ENCODE measurements at regions not wholly inside any gene's neighbourhood (a gene's known extent, or its start where the extent isn't known, plus 50 kb on each side); places are given as distances from the start of the nearest gene placed in this dataset.

DNA sequence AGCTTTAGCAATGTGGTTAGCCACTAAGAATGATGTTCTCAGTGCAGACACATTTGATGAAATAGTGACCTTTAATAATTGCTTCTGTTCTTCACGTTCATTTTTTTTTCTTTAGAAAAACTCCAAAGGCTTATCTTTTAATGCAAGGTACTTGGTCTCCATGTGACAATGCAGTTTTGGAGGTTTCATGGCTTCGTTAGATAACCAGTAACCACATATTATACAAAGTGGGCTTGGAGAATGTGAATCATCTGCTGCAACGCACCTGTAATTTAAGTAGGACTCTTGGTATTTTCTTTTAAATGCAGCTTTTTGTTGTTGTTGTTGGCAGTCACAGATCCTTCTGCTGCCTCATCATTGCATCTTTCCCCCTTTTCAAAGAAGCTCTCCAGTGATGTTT lies 1606.3 kb downstream of the SUCLG1 start:
- Histone ChIP-seq H3K4me2 (ENCODE audit: extremely low read depth, insufficient read depth, low read length) (no peak overlapping the region), H2AFZ (ENCODE audit: low read length) (no peak overlapping the region), H3K9me3 (ENCODE audit: control insufficient read depth, insufficient read depth, low read depth, low read length) (no peaks in the 10 kb centered on the region), H3K79me2 (ENCODE audit: control insufficient read depth, insufficient read depth, low read length) (no peaks in the 10 kb centered on the region), H3K4me1 (ENCODE audit: control insufficient read depth, extremely low read depth, insufficient read depth, low read length) (no peaks in the 10 kb centered on the region), H4K20me1 (ENCODE audit: control insufficient read depth, extremely low read depth, insufficient read depth, low read length) (no peaks in the 10 kb centered on the region), H3K36me3 (ENCODE audit: control insufficient read depth, insufficient read depth, low read length) (no peaks in the 10 kb centered on the region), H3K27me3 (ENCODE audit: control insufficient read depth, insufficient read depth, low read length) (no peaks in the 10 kb centered on the region), H3K4me3 (replicated peaks in 1 of 4; ENCODE audit: control extremely low read depth in 1 of 4, insufficient read depth in 1 of 4, low read depth in 3 of 4, low read length in 4 of 4) (no peak overlapping the region), H3K27ac (ENCODE audit: insufficient read depth, low read length) (no peak overlapping the region), H3K9ac (ENCODE audit: insufficient read depth, low read length) (no peak overlapping the region)
- TF ChIP-seq, protein P1, sequence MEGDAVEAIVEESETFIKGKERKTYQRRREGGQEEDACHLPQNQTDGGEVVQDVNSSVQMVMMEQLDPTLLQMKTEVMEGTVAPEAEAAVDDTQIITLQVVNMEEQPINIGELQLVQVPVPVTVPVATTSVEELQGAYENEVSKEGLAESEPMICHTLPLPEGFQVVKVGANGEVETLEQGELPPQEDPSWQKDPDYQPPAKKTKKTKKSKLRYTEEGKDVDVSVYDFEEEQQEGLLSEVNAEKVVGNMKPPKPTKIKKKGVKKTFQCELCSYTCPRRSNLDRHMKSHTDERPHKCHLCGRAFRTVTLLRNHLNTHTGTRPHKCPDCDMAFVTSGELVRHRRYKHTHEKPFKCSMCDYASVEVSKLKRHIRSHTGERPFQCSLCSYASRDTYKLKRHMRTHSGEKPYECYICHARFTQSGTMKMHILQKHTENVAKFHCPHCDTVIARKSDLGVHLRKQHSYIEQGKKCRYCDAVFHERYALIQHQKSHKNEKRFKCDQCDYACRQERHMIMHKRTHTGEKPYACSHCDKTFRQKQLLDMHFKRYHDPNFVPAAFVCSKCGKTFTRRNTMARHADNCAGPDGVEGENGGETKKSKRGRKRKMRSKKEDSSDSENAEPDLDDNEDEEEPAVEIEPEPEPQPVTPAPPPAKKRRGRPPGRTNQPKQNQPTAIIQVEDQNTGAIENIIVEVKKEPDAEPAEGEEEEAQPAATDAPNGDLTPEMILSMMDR (conservative IDR thresholded peaks at IDR 0.05 in 1 of 2, IDR thresholded peaks at IDR 0.05 in 1 of 2; ENCODE audit: low read depth in 1 of 2, low read length in 2 of 2) = no peak
- DNase-seq (ENCODE audit: low read depth in 2 of 2) = peak in 1 of 2 donors; percentile 4

DNA sequence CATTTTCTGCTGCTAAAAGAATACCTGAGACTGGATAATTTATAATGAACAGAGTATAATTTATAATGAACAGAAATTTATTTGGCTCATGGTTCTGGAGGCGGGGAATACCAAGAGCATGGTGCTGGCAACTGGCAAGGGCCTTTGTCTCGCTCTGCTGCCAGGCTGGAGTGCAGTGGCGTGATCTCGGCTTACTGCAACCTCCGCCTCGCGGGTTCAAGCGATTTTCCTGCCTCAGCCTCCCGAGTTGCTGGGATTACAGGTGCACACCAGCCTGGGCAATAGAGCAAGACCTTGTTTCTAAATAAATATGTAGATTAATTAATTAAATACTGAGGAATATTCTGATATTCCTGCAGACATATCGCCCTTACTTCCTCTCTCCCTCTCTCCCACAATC lies 1610.8 kb downstream of the SUCLG1 start:
- no peak for TF ChIP-seq EZH2 (IDR thresholded peaks at IDR 0.05; ENCODE audit: low read length, missing control alignments)
- TF ChIP-seq, protein P1 (conservative IDR thresholded peaks at IDR 0.05 in 1 of 2, IDR thresholded peaks at IDR 0.05 in 1 of 2; ENCODE audit: low read depth in 1 of 2, low read length in 2 of 2) = no peak

DNA sequence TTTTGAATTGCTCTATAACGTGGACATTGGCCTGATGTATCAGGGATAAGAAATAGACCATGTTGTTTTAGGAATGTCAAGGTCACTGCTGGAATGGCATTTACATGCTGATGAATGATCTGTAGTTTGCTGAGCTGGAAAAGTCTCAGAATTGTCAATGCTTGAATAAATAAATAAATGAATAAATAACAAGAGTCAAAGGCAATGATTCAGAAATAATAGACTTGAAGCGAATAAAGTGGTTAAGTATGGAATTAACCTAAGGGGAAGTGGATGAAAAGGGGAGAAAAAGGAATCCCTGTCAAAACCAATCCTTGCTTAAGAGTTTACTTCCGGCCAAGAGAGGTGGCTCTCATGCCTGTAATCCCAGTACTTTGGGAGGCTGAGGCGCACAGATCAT lies 1620.0 kb downstream of the SUCLG1 start:
- H3K27me3 ChIP-seq (ENCODE audit: control insufficient read depth, insufficient read depth, low read length) = no peaks in the 10 kb centered on the region
- H3K9me3 ChIP-seq (ENCODE audit: control insufficient read depth, insufficient read depth, low read depth, low read length) = no peaks in the 10 kb centered on the region
- H3K79me2 ChIP-seq (ENCODE audit: control insufficient read depth, insufficient read depth, low read length) = no peaks in the 10 kb centered on the region
- H3K4me2 ChIP-seq (ENCODE audit: extremely low read depth, insufficient read depth, low read length) = no peak overlapping the region
- H4K20me1 ChIP-seq (ENCODE audit: control insufficient read depth, extremely low read depth, insufficient read depth, low read length) = no peaks in the 10 kb centered on the region
- H3K4me1 ChIP-seq (ENCODE audit: control insufficient read depth, extremely low read depth, insufficient read depth, low read length) = no peaks in the 10 kb centered on the region
- H2AFZ ChIP-seq (ENCODE audit: low read length) = no peak overlapping the region
- peak in 1 of 2 donors; percentile 18 for DNase-seq (ENCODE audit: low read depth in 2 of 2)
- no peak overlapping the region for H3K27ac ChIP-seq (ENCODE audit: insufficient read depth, low read length)
- H3K9ac ChIP-seq (ENCODE audit: insufficient read depth, low read length) = no peak overlapping the region
- no peaks in the 10 kb centered on the region for H3K36me3 ChIP-seq (ENCODE audit: control insufficient read depth, insufficient read depth, low read length)
- no peak overlapping the region for H3K4me3 ChIP-seq (replicated peaks in 1 of 4; ENCODE audit: control extremely low read depth in 1 of 4, insufficient read depth in 1 of 4, low read depth in 3 of 4, low read length in 4 of 4)
- TF ChIP-seq, protein P1 (conservative IDR thresholded peaks at IDR 0.05 in 1 of 2, IDR thresholded peaks at IDR 0.05 in 1 of 2; ENCODE audit: low read depth in 1 of 2, low read length in 2 of 2) = no peak
- TF ChIP-seq EZH2 (IDR thresholded peaks at IDR 0.05; ENCODE audit: low read length, missing control alignments) = no peak

More for the DNA sequence above, 1610.8 kb downstream of the SUCLG1 start:
- no peak for DNase-seq (ENCODE audit: low read depth in 2 of 2)
- no peaks in the 10 kb centered on the region for H3K9me3 ChIP-seq (ENCODE audit: control insufficient read depth, insufficient read depth, low read depth, low read length)
- no peaks in the 10 kb centered on the region for H4K20me1 ChIP-seq (ENCODE audit: control insufficient read depth, extremely low read depth, insufficient read depth, low read length)
- no peaks in the 10 kb centered on the region for H3K36me3 ChIP-seq (ENCODE audit: control insufficient read depth, insufficient read depth, low read length)
- H3K4me3 ChIP-seq (replicated peaks in 1 of 4; ENCODE audit: control extremely low read depth in 1 of 4, insufficient read depth in 1 of 4, low read depth in 3 of 4, low read length in 4 of 4) = no peak overlapping the region
- no peaks in the 10 kb centered on the region for H3K79me2 ChIP-seq (ENCODE audit: control insufficient read depth, insufficient read depth, low read length)
- no peak overlapping the region for H3K9ac ChIP-seq (ENCODE audit: insufficient read depth, low read length)
- no peaks in the 10 kb centered on the region for H3K4me1 ChIP-seq (ENCODE audit: control insufficient read depth, extremely low read depth, insufficient read depth, low read length)
- H2AFZ ChIP-seq (ENCODE audit: low read length) = no peak overlapping the region
- H3K4me2 ChIP-seq (ENCODE audit: extremely low read depth, insufficient read depth, low read length) = no peak overlapping the region
- no peak overlapping the region for H3K27ac ChIP-seq (ENCODE audit: insufficient read depth, low read length)
- H3K27me3 ChIP-seq (ENCODE audit: control insufficient read depth, insufficient read depth, low read length) = no peaks in the 10 kb centered on the region

Data from fibroblast of lung (primary cell).